Astrocyte (in vitro differentiated cells and primary cell): ENCODE measurements at regions not wholly inside any gene's neighbourhood (a gene's known extent, or its start where the extent isn't known, plus 50 kb on each side); places are given as distances from the start of the nearest gene placed in this dataset.
"Not testable (repeated sequence)": the region's sequence is repeated elsewhere in the genome, so short reads cannot be mapped to it uniquely, and the experiment has no call there.

Source experiments
- EZH2 ChIP-seq: IDR thresholded peaks from 2 replicates; pipeline ENCODE4 v1.6.1; 2012; ENCODE audit warnings: mild to moderate bottlenecking, low read length, inconsistent platforms; ENCODE audit not compliant: insufficient read depth
- TF ChIP-seq, protein P1 (sequence below): IDR thresholded peaks from 2 replicates; pipeline ENCODE4 v1.5.1; 2011; ENCODE audit warnings: low read depth, mild to moderate bottlenecking, inconsistent platforms, low read length, moderate library complexity; ENCODE audit not compliant: insufficient read depth

DNA sequence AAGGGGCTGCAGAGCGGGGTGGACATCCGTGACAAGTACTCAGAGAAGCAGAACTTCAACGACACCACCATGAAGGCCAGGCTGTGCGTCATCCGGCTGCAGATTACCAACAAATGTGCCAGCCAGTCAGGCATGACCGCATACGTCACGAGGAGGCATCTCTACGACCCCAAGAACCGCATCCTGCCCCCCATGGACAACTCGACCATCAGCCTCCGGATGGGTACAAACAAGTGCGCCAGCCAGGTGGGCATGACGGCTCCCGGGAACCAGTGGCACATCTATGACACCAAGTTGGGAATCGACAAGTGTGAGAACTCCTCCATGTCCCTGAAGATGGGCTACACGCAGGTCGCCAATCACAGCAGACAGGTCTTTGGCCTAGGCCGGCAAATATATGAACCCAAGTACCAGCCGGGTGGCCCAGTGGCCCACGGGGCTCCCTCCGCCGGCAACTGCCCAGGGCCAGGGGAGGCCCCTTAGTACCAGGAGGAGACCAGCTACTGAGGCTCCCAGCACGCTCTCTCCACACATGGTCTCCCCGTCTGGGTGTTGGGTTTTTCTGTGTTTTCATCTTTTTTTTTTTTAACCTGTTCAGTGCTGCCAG is 133.4 kb upstream of the TEKT4 start:
- TF ChIP-seq, protein P1, sequence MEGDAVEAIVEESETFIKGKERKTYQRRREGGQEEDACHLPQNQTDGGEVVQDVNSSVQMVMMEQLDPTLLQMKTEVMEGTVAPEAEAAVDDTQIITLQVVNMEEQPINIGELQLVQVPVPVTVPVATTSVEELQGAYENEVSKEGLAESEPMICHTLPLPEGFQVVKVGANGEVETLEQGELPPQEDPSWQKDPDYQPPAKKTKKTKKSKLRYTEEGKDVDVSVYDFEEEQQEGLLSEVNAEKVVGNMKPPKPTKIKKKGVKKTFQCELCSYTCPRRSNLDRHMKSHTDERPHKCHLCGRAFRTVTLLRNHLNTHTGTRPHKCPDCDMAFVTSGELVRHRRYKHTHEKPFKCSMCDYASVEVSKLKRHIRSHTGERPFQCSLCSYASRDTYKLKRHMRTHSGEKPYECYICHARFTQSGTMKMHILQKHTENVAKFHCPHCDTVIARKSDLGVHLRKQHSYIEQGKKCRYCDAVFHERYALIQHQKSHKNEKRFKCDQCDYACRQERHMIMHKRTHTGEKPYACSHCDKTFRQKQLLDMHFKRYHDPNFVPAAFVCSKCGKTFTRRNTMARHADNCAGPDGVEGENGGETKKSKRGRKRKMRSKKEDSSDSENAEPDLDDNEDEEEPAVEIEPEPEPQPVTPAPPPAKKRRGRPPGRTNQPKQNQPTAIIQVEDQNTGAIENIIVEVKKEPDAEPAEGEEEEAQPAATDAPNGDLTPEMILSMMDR: not testable (repeated sequence)
- TF ChIP-seq EZH2: not testable (repeated sequence)
